Neural cell (in vitro differentiated cells): ENCODE measurements at regions not wholly inside any gene's neighbourhood (a gene's known extent, or its start where the extent isn't known, plus 50 kb on each side); places are given as distances from the start of the nearest gene placed in this dataset.

Source experiments
- H2AFZ ChIP-seq: fragments of 200-600, 300-800 bp; sonication (generic), shearing (Covaris generic); 2 replicates; pipeline ENCODE4 v1.6.0; 2014; ENCODE audit warnings: low read depth, mild to moderate bottlenecking, antibody characterized with exemption, low read length, moderate library complexity
- H3F3A ChIP-seq: fragments of 200-600 bp; shearing (Covaris generic); 2 replicates; pipeline ENCODE4 v1.6.1; 2016; ENCODE audit warnings: mild to moderate bottlenecking, moderate library complexity, mixed read lengths, antibody characterized with exemption, low read length; ENCODE audit not compliant: insufficient read depth, poor library complexity, severe bottlenecking
- H3K27ac ChIP-seq: fragments of 200-600, 300-800 bp; sonication (generic), shearing (Covaris generic); 2 replicates; pipeline ENCODE4 v1.5.1; 2014; ENCODE audit warnings: mild to moderate bottlenecking, low read length, moderate library complexity
- H3K27me3 ChIP-seq: fragments of 300-800, 200-600 bp; sonication (generic), shearing (Covaris generic); 2 replicates; pipeline ENCODE4 v1.6.0; 2014; ENCODE audit warnings: mild to moderate bottlenecking, low read depth, low read length, moderate library complexity; ENCODE audit not compliant: insufficient read depth
- H3K36me3 ChIP-seq: fragments of 300-800, 200-600 bp; sonication (generic), shearing (Covaris generic); 2 replicates; pipeline ENCODE4 v1.5.1; 2014; ENCODE audit warnings: mild to moderate bottlenecking, antibody characterized with exemption, low read length, moderate library complexity; ENCODE audit not compliant: insufficient read depth
- H3K4me2 ChIP-seq: fragments of 300-800, 200-600 bp; sonication (generic), shearing (Covaris generic); 2 replicates; pipeline ENCODE4 v1.6.0; 2014; ENCODE audit warnings: mild to moderate bottlenecking, low read length
- H3K4me3 ChIP-seq: fragments of 300-800, 200-600 bp; sonication (generic), shearing (Covaris generic); 2 replicates; pipeline ENCODE4 v1.5.1; 2014; ENCODE audit warnings: mild to moderate bottlenecking, low read length, moderate library complexity
- H3K79me2 ChIP-seq: fragments of 200-600 bp; shearing (Covaris generic); replicated peaks from 2 replicates; pipeline ENCODE4 v1.6.0; 2014; ENCODE audit warnings: mild to moderate bottlenecking, low read length, moderate library complexity; ENCODE audit not compliant: insufficient read depth
- H3K9ac ChIP-seq: fragments of 300-800, 200-600 bp; sonication (generic), shearing (Covaris generic); 2 replicates; pipeline ENCODE4 v1.6.1; 2016; ENCODE audit warnings: mild to moderate bottlenecking, low read length, mixed read lengths
- H3K9me2 ChIP-seq: fragments of 200-600 bp; shearing (Covaris generic); 2 replicates; pipeline ENCODE4 v1.6.1; 2016; ENCODE audit warnings: mild to moderate bottlenecking, low read length, mixed read lengths; ENCODE audit not compliant: insufficient read depth
- H3K9me3 ChIP-seq: fragments of 200-600, 300-800 bp; sonication (generic), shearing (Covaris generic); 2 replicates; pipeline ENCODE4 v1.6.1; 2016; ENCODE audit warnings: mild to moderate bottlenecking, mixed run types, low read length, moderate library complexity, mixed read lengths
- H4K20me1 ChIP-seq: fragments of 200-600 bp; shearing (Covaris generic); 2 replicates; pipeline ENCODE4 v1.6.1; 2016; ENCODE audit warnings: mild to moderate bottlenecking, mixed run types; ENCODE audit not compliant: insufficient read depth
- CTCF ChIP-seq: fragments of 450-650 bp; IDR thresholded peaks from 2 replicates; pipeline ENCODE4 v1.5.1; 2014; ENCODE audit warnings: antibody characterized with exemption, mild to moderate bottlenecking, moderate library complexity; ENCODE audit not compliant: poor library complexity, severe bottlenecking
- EP300 ChIP-seq: fragments of 450-650 bp; conservative IDR thresholded peaks from 2 replicates; pipeline ENCODE4 v1.6.1; 2014; ENCODE audit warnings: antibody characterized with exemption, mild to moderate bottlenecking, moderate library complexity; ENCODE audit not compliant: poor library complexity, severe bottlenecking
- EZH2 ChIP-seq: fragments of 200-600, 300-800 bp; shearing (Covaris generic), sonication (generic); IDR thresholded peaks from 2 replicates; pipeline ENCODE4 v1.6.1; 2014; ENCODE audit warnings: antibody characterized with exemption, low read length, borderline replicate concordance, mild to moderate bottlenecking; ENCODE audit not compliant: insufficient read depth, poor library complexity, severe bottlenecking
- MXI1 ChIP-seq: fragments of 450-650 bp; conservative IDR thresholded peaks from 2 replicates; pipeline ENCODE4 v1.6.1; 2014; ENCODE audit warnings: antibody characterized with exemption, mild to moderate bottlenecking; ENCODE audit not compliant: poor library complexity, severe bottlenecking
- POLR2AphosphoS5 ChIP-seq: IDR thresholded peaks from 2 replicates; pipeline ENCODE4 v1.6.1; 2012
- RAD21 ChIP-seq: fragments of 450-650 bp; conservative IDR thresholded peaks from 2 replicates; pipeline ENCODE4 v1.6.1; 2014; ENCODE audit warnings: antibody characterized with exemption, mild to moderate bottlenecking, moderate library complexity
- REST ChIP-seq: IDR thresholded peaks from 2 replicates; pipeline ENCODE4 v1.6.1; 2012; ENCODE audit warnings: borderline replicate concordance
- SMC3 ChIP-seq: fragments of 450-650 bp; conservative IDR thresholded peaks from 2 replicates; pipeline ENCODE4 v1.6.1; 2014; ENCODE audit warnings: antibody characterized with exemption, mild to moderate bottlenecking, moderate library complexity; ENCODE audit not compliant: poor library complexity
- TAF1 ChIP-seq: IDR thresholded peaks from 2 replicates; pipeline ENCODE4 v1.6.1; 2012; ENCODE audit warnings: low read depth

GRCh38 chr13:76129305-76130000 lies 493.3 kb downstream of the LMO7 start:
- H3K9ac ChIP-seq, result no peak overlapping the region
- H3K4me3 ChIP-seq, result no peak overlapping the region
- no peak overlapping the region for H3K4me2 ChIP-seq
- H3K36me3 ChIP-seq, result no peaks in the 10 kb centered on the region
- no peak overlapping the region for H2AFZ ChIP-seq
- no peaks in the 10 kb centered on the region for H3K9me2 ChIP-seq
- H3K27ac ChIP-seq, result no peak overlapping the region
- no peaks in the 10 kb centered on the region for H3K79me2 ChIP-seq
- TF ChIP-seq EP300 (no peak), RAD21 (no peak), REST (no peak), SMC3 (no peak), EZH2 (no peak), POLR2AphosphoS5 (no peak)
- H3K27me3 ChIP-seq, result no peaks in the 10 kb centered on the region
- H4K20me1 ChIP-seq, result no peaks in the 10 kb centered on the region
- H3F3A ChIP-seq, result no peaks in the 10 kb centered on the region
- no peaks in the 10 kb centered on the region for H3K9me3 ChIP-seq

- Histone ChIP-seq H3K4me3 (no peak overlapping the region), H3K27ac (no peak overlapping the region), H3K9me3 (no peaks in the 10 kb centered on the region), H3K9me2 (no peaks in the 10 kb centered on the region), H2AFZ (no peak overlapping the region), H3F3A (no peaks in the 10 kb centered on the region), H3K27me3 (no peaks in the 10 kb centered on the region), H3K36me3 (no peaks in the 10 kb centered on the region), H3K79me2 (no peaks in the 10 kb centered on the region), H3K4me2 (no peak overlapping the region), H4K20me1 (no peaks in the 10 kb centered on the region), H3K9ac (no peak overlapping the region)
- TF ChIP-seq RAD21 (no peak), CTCF (no peak), TAF1 (no peak), EP300 (no peak)
These were observed 491.8 kb downstream of the LMO7 start for GRCh38 chr13:76127922-76128321.

- Histone ChIP-seq H2AFZ (no peak overlapping the region), H3K36me3 (no peaks in the 10 kb centered on the region), H4K20me1 (no peaks in the 10 kb centered on the region), H3K4me2 (no peak overlapping the region), H3K27me3 (no peaks in the 10 kb centered on the region), H3K27ac (no peak overlapping the region), H3K9me2 (no peaks in the 10 kb centered on the region), H3F3A (no peaks in the 10 kb centered on the region), H3K9me3 (no peaks in the 10 kb centered on the region), H3K9ac (no peak overlapping the region), H3K4me3 (no peak overlapping the region), H3K79me2 (no peaks in the 10 kb centered on the region)
- TF ChIP-seq SMC3 (no peak), EP300 (no peak), TAF1 (no peak), POLR2AphosphoS5 (no peak), EZH2 (no peak), CTCF (no peak), RAD21 (no peak), REST (no peak), MXI1 (no peak)
These were observed 487.4 kb downstream of the LMO7 start for GRCh38 chr13:76123548-76123947.
